ENCODE measurements at regions not wholly inside any gene's neighbourhood (a gene's known extent, or its start where the extent isn't known, plus 50 kb on each side); places are given as distances from the start of the nearest gene placed in this dataset.

GRCh38 chr4:25569716-25570115, 85.9 kb upstream of the SLC34A2 start:
- no peak overlapping the region for H3K4me3 ChIP-seq (ENCODE audit: insufficient read depth, low read length, poor library complexity, severe bottlenecking)
- no peaks in the 10 kb centered on the region for H3F3A ChIP-seq (ENCODE audit: insufficient read depth)
- no peaks in the 10 kb centered on the region for H3K79me2 ChIP-seq (ENCODE audit: insufficient read depth, low read length)
- H3K9me3 ChIP-seq (ENCODE audit: insufficient read depth, low read length), result no peaks in the 10 kb centered on the region
- TF ChIP-seq CTCF (IDR thresholded peaks at IDR 0.05; ENCODE audit: insufficient read depth, low read length, poor library complexity, severe bottlenecking) (no peak), EZH2phosphoT487 (conservative IDR thresholded peaks at IDR 0.05; ENCODE audit: low read length) (no peak)
- H3K27ac ChIP-seq (ENCODE audit: low read depth, low read length), result no peak overlapping the region
- no peaks in the 10 kb centered on the region for H3K9me2 ChIP-seq (replicated peaks; ENCODE audit: insufficient read depth, low read length)
- H3K27me3 ChIP-seq (ENCODE audit: low read length), result no peaks in the 10 kb centered on the region
- H3K9ac ChIP-seq (ENCODE audit: low read length), result no peak overlapping the region
- H3K4me2 ChIP-seq (ENCODE audit: low read depth, low read length, poor library complexity, severe bottlenecking), result no peak overlapping the region
- no peaks in the 10 kb centered on the region for H3K36me3 ChIP-seq (ENCODE audit: low read length)
- no peak overlapping the region for H2AFZ ChIP-seq (ENCODE audit: low read depth, low read length, severe bottlenecking)
- H4K20me1 ChIP-seq (ENCODE audit: low read depth, low read length), result no peaks in the 10 kb centered on the region

- Histone ChIP-seq H4K20me1 (ENCODE audit: low read depth, low read length) (no peaks in the 10 kb centered on the region), H3K27ac (ENCODE audit: low read depth, low read length) (no peak overlapping the region), H3K36me3 (ENCODE audit: low read length) (no peaks in the 10 kb centered on the region), H3F3A (ENCODE audit: insufficient read depth) (no peaks in the 10 kb centered on the region), H3K79me2 (ENCODE audit: insufficient read depth, low read length) (no peaks in the 10 kb centered on the region), H3K9me3 (ENCODE audit: insufficient read depth, low read length) (no peaks in the 10 kb centered on the region), H2AFZ (ENCODE audit: low read depth, low read length, severe bottlenecking) (no peak overlapping the region), H3K9me2 (replicated peaks; ENCODE audit: insufficient read depth, low read length) (no peaks in the 10 kb centered on the region), H3K27me3 (ENCODE audit: low read length) (no peaks in the 10 kb centered on the region), H3K4me3 (ENCODE audit: insufficient read depth, low read length, poor library complexity, severe bottlenecking) (no peak overlapping the region), H3K9ac (ENCODE audit: low read length) (no peak overlapping the region), H3K4me2 (ENCODE audit: low read depth, low read length, poor library complexity, severe bottlenecking) (no peak overlapping the region)
- TF ChIP-seq CTCF (IDR thresholded peaks at IDR 0.05; ENCODE audit: insufficient read depth, low read length, poor library complexity, severe bottlenecking), result no peak
- TF ChIP-seq EZH2phosphoT487 (conservative IDR thresholded peaks at IDR 0.05; ENCODE audit: low read length), result no peak
These were observed 80.0 kb upstream of the SLC34A2 start for GRCh38 chr4:25575611-25576010.

- H3K9ac ChIP-seq (ENCODE audit: low read length), result no peak overlapping the region
- H3K4me2 ChIP-seq (ENCODE audit: low read depth, low read length, poor library complexity, severe bottlenecking), result no peak overlapping the region
- no peaks in the 10 kb centered on the region for H4K20me1 ChIP-seq (ENCODE audit: low read depth, low read length)
- H3F3A ChIP-seq (ENCODE audit: insufficient read depth), result no peaks in the 10 kb centered on the region
- H3K36me3 ChIP-seq (ENCODE audit: low read length), result no peaks in the 10 kb centered on the region
- H3K79me2 ChIP-seq (ENCODE audit: insufficient read depth, low read length), result no peaks in the 10 kb centered on the region
- TF ChIP-seq EZH2phosphoT487 (conservative IDR thresholded peaks at IDR 0.05; ENCODE audit: low read length), result no peak
- no peak for TF ChIP-seq CTCF (IDR thresholded peaks at IDR 0.05; ENCODE audit: insufficient read depth, low read length, poor library complexity, severe bottlenecking)
- 0 out of 2 replicates have a peak, but pooled peaks cover 3% of the 10 kb centered on the region for H3K27me3 ChIP-seq (ENCODE audit: low read length)
- no peaks in the 10 kb centered on the region for H3K9me3 ChIP-seq (ENCODE audit: insufficient read depth, low read length)
- H3K27ac ChIP-seq (ENCODE audit: low read depth, low read length), result no peak overlapping the region
- H3K9me2 ChIP-seq (replicated peaks; ENCODE audit: insufficient read depth, low read length), result no peaks in the 10 kb centered on the region
- no peak overlapping the region for H3K4me3 ChIP-seq (ENCODE audit: insufficient read depth, low read length, poor library complexity, severe bottlenecking)
- H2AFZ ChIP-seq (ENCODE audit: low read depth, low read length, severe bottlenecking), result no peak overlapping the region
These were observed 77.2 kb upstream of the SLC34A2 start for GRCh38 chr4:25578432-25578831.
